Jurkat, Clone E6-1 (cell line): ENCODE measurements at regions not wholly inside any gene's neighbourhood (a gene's known extent, or its start where the extent isn't known, plus 50 kb on each side); places are given as distances from the start of the nearest gene placed in this dataset.
"Not testable (repeated sequence)": the region's sequence is repeated elsewhere in the genome, so short reads cannot be mapped to it uniquely, and the experiment has no call there.

Source experiments
- DNase-seq: peaks from one replicate; pipeline ENCODE4 v3.0.0-alpha.2; 2011; ENCODE audit warnings: low read depth, low spot score
- H3K4me3 ChIP-seq: 2 replicates; pipeline ENCODE4 v1.5.1; 2011; ENCODE audit warnings: mild to moderate bottlenecking, low read length, control low read depth, moderate library complexity

GRCh38 chr16:52976539-52977167 lies 76.0 kb downstream of the CHD9NB start:
- DNase-seq, result peak; percentile 36
- no peak overlapping the region for H3K4me3 ChIP-seq

- no peak for DNase-seq
- H3K4me3 ChIP-seq, result no peak overlapping the region
Measured at GRCh38 chr16:52967744-52968143, 85.0 kb downstream of the CHD9NB start.

- DNase-seq, result no peak
- H3K4me3 ChIP-seq, result no peak overlapping the region
Measured at GRCh38 chr16:52964290-52964689, 88.4 kb downstream of the CHD9NB start.

- no peak for DNase-seq
- no peak overlapping the region for H3K4me3 ChIP-seq
Measured at GRCh38 chr16:52963855-52964242, 88.8 kb downstream of the CHD9NB start.

GRCh38 chr16:52963212-52963854 lies 89.4 kb downstream of the CHD9NB start:
- H3K4me3 ChIP-seq, result no peak overlapping the region
- no peak for DNase-seq

- no peak for DNase-seq
- no peak overlapping the region for H3K4me3 ChIP-seq
Measured at GRCh38 chr16:52958951-52959350, 93.7 kb downstream of the CHD9NB start.

- no peak overlapping the region for H3K4me3 ChIP-seq
Measured at GRCh38 chr16:52957199-52957598, 95.5 kb downstream of the CHD9NB start.

GRCh38 chr16:52956044-52956443 lies 96.7 kb downstream of the CHD9NB start:
- no peak overlapping the region for H3K4me3 ChIP-seq
- no peak for DNase-seq

More at GRCh38 chr16:52957199-52957598, 95.5 kb downstream of the CHD9NB start:
- no peak for DNase-seq

GRCh38 chr16:52953215-52953614 lies 99.5 kb downstream of the CHD9NB start:
- no peak overlapping the region for H3K4me3 ChIP-seq
- no peak for DNase-seq

GRCh38 chr16:52948946-52949345 lies 103.8 kb downstream of the CHD9NB start:
- no peak overlapping the region for H3K4me3 ChIP-seq
- DNase-seq, result no peak

- H3K4me3 ChIP-seq, result no peak overlapping the region
- no peak for DNase-seq
Measured at GRCh38 chr16:52932321-52932720, 120.4 kb downstream of the CHD9NB start.

- no peak for DNase-seq
- H3K4me3 ChIP-seq, result no peak overlapping the region
Measured at GRCh38 chr16:52929478-52930400, 123.0 kb downstream of the CHD9NB start.

GRCh38 chr16:52928955-52929354 lies 123.7 kb downstream of the CHD9NB start:
- DNase-seq, result no peak
- H3K4me3 ChIP-seq, result no peak overlapping the region

- H3K4me3 ChIP-seq, result no peak overlapping the region
- DNase-seq, result no peak
Measured at GRCh38 chr16:52925143-52925542, 127.6 kb downstream of the CHD9NB start.

GRCh38 chr16:52924162-52924561 lies 128.5 kb downstream of the CHD9NB start:
- no peak overlapping the region for H3K4me3 ChIP-seq
- DNase-seq, result no peak

- DNase-seq, result no peak
Measured at GRCh38 chr16:52921104-52921503, 131.6 kb downstream of the CHD9NB start.

GRCh38 chr16:52920331-52920730 lies 132.4 kb downstream of the CHD9NB start:
- DNase-seq, result no peak
- no peak overlapping the region for H3K4me3 ChIP-seq

More at GRCh38 chr16:52921104-52921503, 131.6 kb downstream of the CHD9NB start:
- H3K4me3 ChIP-seq, result no peak overlapping the region

- no peak for DNase-seq
- H3K4me3 ChIP-seq, result no peak overlapping the region
Measured at GRCh38 chr16:52914428-52914827, 138.3 kb downstream of the CHD9NB start.

GRCh38 chr16:52912565-52913173 lies 140.0 kb downstream of the CHD9NB start:
- no peak overlapping the region for H3K4me3 ChIP-seq
- peak; percentile 45 for DNase-seq

GRCh38 chr16:52908057-52908456 lies 144.6 kb downstream of the CHD9NB start:
- H3K4me3 ChIP-seq, DNase-seq: not testable (repeated sequence)
